ENCODE measurements at regions not wholly inside any gene's neighbourhood (a gene's known extent, or its start where the extent isn't known, plus 50 kb on each side); places are given as distances from the start of the nearest gene placed in this dataset.

DNA sequence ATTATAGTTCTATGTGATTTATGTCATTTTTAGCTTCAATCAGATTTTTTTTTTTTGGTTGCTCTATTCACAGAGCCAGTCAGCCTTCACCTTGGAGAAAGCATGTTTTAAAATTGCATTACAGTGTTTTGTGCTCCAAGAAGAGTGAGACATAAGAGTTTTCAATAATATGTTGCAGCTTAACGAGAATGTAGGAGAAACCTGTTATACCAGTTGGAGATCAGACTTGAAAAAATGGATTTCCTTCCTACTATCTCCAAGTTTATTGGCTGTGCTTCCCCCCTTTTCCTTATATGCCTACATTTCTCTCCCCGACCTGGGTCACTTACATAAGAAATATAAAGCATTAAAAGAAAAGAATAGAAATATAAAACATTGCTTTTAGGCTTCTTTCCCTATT, 123.9 kb upstream of the ARGLU1 start:
- TF ChIP-seq, protein P1, sequence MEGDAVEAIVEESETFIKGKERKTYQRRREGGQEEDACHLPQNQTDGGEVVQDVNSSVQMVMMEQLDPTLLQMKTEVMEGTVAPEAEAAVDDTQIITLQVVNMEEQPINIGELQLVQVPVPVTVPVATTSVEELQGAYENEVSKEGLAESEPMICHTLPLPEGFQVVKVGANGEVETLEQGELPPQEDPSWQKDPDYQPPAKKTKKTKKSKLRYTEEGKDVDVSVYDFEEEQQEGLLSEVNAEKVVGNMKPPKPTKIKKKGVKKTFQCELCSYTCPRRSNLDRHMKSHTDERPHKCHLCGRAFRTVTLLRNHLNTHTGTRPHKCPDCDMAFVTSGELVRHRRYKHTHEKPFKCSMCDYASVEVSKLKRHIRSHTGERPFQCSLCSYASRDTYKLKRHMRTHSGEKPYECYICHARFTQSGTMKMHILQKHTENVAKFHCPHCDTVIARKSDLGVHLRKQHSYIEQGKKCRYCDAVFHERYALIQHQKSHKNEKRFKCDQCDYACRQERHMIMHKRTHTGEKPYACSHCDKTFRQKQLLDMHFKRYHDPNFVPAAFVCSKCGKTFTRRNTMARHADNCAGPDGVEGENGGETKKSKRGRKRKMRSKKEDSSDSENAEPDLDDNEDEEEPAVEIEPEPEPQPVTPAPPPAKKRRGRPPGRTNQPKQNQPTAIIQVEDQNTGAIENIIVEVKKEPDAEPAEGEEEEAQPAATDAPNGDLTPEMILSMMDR (IDR thresholded peaks at IDR 0.05): no peak
- TF ChIP-seq POLR2AphosphoS5 (IDR thresholded peaks at IDR 0.05) (no peak), POLR2A (IDR thresholded peaks at IDR 0.05) (no peak)

Data from breast epithelium (tissue), 3 donors.